ENCODE measurements at regions not wholly inside any gene's neighbourhood (a gene's known extent, or its start where the extent isn't known, plus 50 kb on each side); places are given as distances from the start of the nearest gene placed in this dataset.

DNA sequence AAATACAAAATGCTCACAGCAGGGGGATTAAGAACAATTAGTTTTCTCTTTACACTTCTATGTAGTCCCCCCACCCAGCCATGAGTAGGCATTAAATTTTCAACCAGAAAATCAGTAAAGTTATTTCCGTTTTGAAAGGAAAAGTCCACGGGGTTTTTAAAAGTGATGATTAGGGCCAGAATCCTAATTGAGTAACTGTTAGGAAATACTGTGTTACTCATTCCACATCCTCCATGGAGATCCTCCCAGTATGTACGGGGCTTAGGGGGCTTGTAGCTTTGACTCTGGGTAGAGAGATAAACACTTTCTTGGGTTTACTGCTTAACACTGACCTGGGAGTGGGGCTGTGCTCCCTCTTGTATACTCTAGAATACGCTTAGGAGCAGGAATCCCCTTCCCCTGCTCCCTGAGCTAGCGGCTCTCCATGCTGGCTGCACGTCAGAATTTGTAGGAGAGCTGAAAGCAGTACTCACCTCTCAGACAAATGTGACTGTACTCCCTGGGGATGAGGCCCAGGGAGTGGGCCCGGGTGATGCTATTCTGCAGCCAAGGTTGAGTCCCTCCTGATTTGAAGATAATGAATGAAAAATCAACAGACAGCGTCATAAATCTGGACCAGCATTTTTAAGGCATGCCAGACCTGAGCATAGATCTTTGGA lies 100.5 kb downstream of the SLC4A3 start:
- peaks cover 14% of the 10 kb centered on the region for H3K4me1 Mint-ChIP-seq (ENCODE audit: unreplicated experiment)
- no peaks in the 10 kb centered on the region for H3K36me3 Mint-ChIP-seq
- H3K9me3 Mint-ChIP-seq, result no peaks in the 10 kb centered on the region
- no peak overlapping the region for H3K4me3 Mint-ChIP-seq
- H3K27me3 Mint-ChIP-seq, result peaks cover 10% of the 10 kb centered on the region
- DNase-seq (ENCODE audit: extremely low spot score, unreplicated experiment), result no peak
- TF ChIP-seq, protein P1, sequence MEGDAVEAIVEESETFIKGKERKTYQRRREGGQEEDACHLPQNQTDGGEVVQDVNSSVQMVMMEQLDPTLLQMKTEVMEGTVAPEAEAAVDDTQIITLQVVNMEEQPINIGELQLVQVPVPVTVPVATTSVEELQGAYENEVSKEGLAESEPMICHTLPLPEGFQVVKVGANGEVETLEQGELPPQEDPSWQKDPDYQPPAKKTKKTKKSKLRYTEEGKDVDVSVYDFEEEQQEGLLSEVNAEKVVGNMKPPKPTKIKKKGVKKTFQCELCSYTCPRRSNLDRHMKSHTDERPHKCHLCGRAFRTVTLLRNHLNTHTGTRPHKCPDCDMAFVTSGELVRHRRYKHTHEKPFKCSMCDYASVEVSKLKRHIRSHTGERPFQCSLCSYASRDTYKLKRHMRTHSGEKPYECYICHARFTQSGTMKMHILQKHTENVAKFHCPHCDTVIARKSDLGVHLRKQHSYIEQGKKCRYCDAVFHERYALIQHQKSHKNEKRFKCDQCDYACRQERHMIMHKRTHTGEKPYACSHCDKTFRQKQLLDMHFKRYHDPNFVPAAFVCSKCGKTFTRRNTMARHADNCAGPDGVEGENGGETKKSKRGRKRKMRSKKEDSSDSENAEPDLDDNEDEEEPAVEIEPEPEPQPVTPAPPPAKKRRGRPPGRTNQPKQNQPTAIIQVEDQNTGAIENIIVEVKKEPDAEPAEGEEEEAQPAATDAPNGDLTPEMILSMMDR (conservative IDR thresholded peaks at IDR 0.05), result no peak
- no peak overlapping the region for H3K27ac Mint-ChIP-seq

DNA sequence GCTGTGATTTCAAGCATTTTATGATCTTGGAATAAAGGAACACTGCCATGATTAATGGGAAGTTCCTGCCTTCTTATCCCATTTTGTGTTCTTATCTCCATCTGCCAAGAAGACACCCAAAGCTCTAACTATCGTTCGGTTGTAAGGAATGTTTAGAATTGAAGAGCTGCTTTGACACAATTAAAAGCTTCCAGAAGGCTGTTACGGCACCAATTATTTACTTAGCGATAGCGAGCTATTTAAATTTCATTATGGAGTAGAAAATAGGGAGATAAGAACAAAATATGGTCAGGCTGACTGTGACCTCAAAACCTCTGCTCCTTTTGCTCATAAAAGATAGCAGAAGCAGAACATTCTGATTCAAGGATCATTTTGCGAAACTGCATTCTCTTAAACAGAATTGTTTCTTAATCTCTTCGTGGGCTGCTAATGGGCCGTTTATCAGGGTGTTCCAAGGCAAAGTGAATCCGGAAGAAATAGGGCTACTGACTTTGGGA lies 101.6 kb downstream of the SLC4A3 start:
- no peak overlapping the region for H3K27ac Mint-ChIP-seq
- H3K36me3 Mint-ChIP-seq, result no peaks in the 10 kb centered on the region
- TF ChIP-seq, protein P1 (conservative IDR thresholded peaks at IDR 0.05), result no peak
- no peaks in the 10 kb centered on the region for H3K9me3 Mint-ChIP-seq
- no peak overlapping the region for H3K4me3 Mint-ChIP-seq
- peaks cover 19% of the 10 kb centered on the region for H3K4me1 Mint-ChIP-seq (ENCODE audit: unreplicated experiment)
- H3K27me3 Mint-ChIP-seq, result peaks cover 10% of the 10 kb centered on the region
- DNase-seq (ENCODE audit: extremely low spot score, unreplicated experiment), result no peak

GRCh38 chr2:219731173-219731572 lies 103.7 kb downstream of the SLC4A3 start:
- H3K27ac Mint-ChIP-seq, result no peak overlapping the region
- no peak overlapping the region for H3K4me3 Mint-ChIP-seq
- TF ChIP-seq, protein P1 (conservative IDR thresholded peaks at IDR 0.05), result no peak
- no peak for DNase-seq (ENCODE audit: extremely low spot score, unreplicated experiment)
- H3K36me3 Mint-ChIP-seq, result no peaks in the 10 kb centered on the region
- peaks cover 15% of the 10 kb centered on the region for H3K4me1 Mint-ChIP-seq (ENCODE audit: unreplicated experiment)
- no peaks in the 10 kb centered on the region for H3K9me3 Mint-ChIP-seq
- H3K27me3 Mint-ChIP-seq, result peaks cover 10% of the 10 kb centered on the region

DNA sequence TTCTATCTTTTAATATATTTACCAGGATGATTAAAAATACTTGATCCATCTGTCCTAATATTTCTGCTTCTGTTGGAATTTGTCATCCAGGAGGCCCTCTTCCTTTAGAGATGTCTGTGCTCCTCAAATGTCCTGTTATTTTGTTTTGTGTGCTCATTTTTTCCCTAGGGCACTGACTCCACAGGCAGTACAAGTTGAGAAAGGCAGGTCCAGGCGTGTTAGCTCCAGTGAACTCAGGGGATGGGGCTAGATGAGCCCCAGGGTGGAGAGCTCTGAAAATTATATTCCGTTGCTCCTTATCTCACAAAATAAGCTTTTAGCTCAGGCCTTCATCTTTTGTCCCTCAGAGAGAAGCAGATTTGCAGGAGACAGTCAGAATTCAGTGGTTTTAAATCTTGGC lies 105.7 kb downstream of the SLC4A3 start:
- H3K36me3 Mint-ChIP-seq, result no peaks in the 10 kb centered on the region
- peaks cover 1% of the 10 kb centered on the region for H3K27me3 Mint-ChIP-seq
- TF ChIP-seq, protein P1 (conservative IDR thresholded peaks at IDR 0.05), result no peak
- peaks cover 25% of the 10 kb centered on the region for H3K4me1 Mint-ChIP-seq (ENCODE audit: unreplicated experiment)
- DNase-seq (ENCODE audit: extremely low spot score, unreplicated experiment), result no peak
- no peak overlapping the region for H3K4me3 Mint-ChIP-seq
- no peak overlapping the region for H3K27ac Mint-ChIP-seq
- no peaks in the 10 kb centered on the region for H3K9me3 Mint-ChIP-seq

GRCh38 chr2:219733746-219734145 lies 106.3 kb downstream of the SLC4A3 start:
- H3K27ac Mint-ChIP-seq, result no peak overlapping the region
- H3K4me3 Mint-ChIP-seq, result no peak overlapping the region
- H3K27me3 Mint-ChIP-seq, result no peaks in the 10 kb centered on the region
- no peaks in the 10 kb centered on the region for H3K36me3 Mint-ChIP-seq
- no peak for DNase-seq (ENCODE audit: extremely low spot score, unreplicated experiment)
- TF ChIP-seq, protein P1 (conservative IDR thresholded peaks at IDR 0.05), result no peak
- H3K4me1 Mint-ChIP-seq (ENCODE audit: unreplicated experiment), result peaks cover 24% of the 10 kb centered on the region
- no peaks in the 10 kb centered on the region for H3K9me3 Mint-ChIP-seq
